Naive thymus-derived CD8-positive, alpha-beta T cell (primary cell): ENCODE measurements at regions not wholly inside any gene's neighbourhood (a gene's known extent, or its start where the extent isn't known, plus 50 kb on each side); places are given as distances from the start of the nearest gene placed in this dataset.

Source experiments
- ATAC-seq, 2 donors: fragments of 150-1000 bp; cut with Tn5 transposase in 1 of 2; sonication (Bioruptor Pico), chemical (Tn5 transposase) in 1 of 2; 1 replicate in 1 of 2; 2 replicates in 1 of 2; pipeline ENCODE4 v1.10.0; 2021; ENCODE audit warnings: mild to moderate bottlenecking in 2 of 2, moderate library complexity in 2 of 2
- POLR2A ChIA-PET: fragments of 350-600 bp; sonication (Branson Sonifier 250); formaldehyde crosslinking; loops from one replicate; lab custom pipeline; 2021; ENCODE audit warnings: antibody characterized with exemption; lab: Charles Lee
- DNase-seq, 10 donors: peaks; one replicate each; pipeline versions ENCODE4 v3.0.0 to v3.0.0-alpha.2; 2020 to 2022
- H3K27ac Mint-ChIP-seq, 10 donors: one replicate each; pipeline ENCODE4 v1.8.0; 2020 to 2022; ENCODE audit warnings: mild to moderate bottlenecking in 10 of 10, mixed read lengths in 10 of 10, moderate library complexity in 4 of 10, inconsistent platforms in 1 of 10
- H3K27me3 Mint-ChIP-seq, 5 donors: one replicate each; pipeline ENCODE4 v1.8.0; 2021 to 2022; ENCODE audit warnings: mixed read lengths in 5 of 5
- H3K36me3 Mint-ChIP-seq, 3 donors: one replicate each; pipeline ENCODE4 v1.8.0; 2020 to 2022; ENCODE audit warnings: mixed read lengths in 3 of 3, mild to moderate bottlenecking in 2 of 3, inconsistent platforms in 1 of 3
- H3K4me1 Mint-ChIP-seq, 4 donors: one replicate each; pipeline ENCODE4 v1.8.0; 2021 to 2022; ENCODE audit warnings: mixed read lengths in 4 of 4
- H3K4me3 Mint-ChIP-seq, 10 donors: one replicate each; pipeline ENCODE4 v1.8.0; 2020 to 2022; ENCODE audit warnings: mild to moderate bottlenecking in 10 of 10, mixed read lengths in 10 of 10, moderate library complexity in 6 of 10, inconsistent platforms in 1 of 10
- H3K9me3 Mint-ChIP-seq, 9 donors: one replicate each; pipeline ENCODE4 v1.8.0; 2020 to 2022; ENCODE audit warnings: mixed read lengths in 9 of 9, mild to moderate bottlenecking in 3 of 9, inconsistent platforms in 1 of 9, moderate library complexity in 1 of 9

DNA sequence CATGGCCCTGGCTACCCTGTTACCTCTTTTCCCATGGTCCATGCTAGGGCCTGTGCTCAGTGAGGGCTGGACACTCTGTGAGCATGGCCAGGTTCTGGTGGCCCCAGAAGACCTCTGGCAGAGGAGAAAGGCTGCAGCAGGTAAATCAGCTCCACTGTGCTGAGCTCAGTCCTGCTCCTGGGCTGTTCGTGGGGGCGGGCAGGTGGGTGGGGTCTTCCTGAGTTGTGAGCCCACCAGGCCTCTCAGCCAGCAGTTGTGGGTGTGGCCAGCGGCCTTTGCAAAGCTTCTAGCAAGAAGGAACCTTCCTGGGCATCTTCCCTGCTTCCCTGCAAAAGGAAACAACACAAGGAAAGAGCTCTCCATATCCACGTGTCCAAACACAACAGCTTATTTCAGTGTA lies 85.3 kb upstream of the STX18 start:
- Mint-ChIP-seq H3K9me3 (no peaks in the 10 kb centered on the region), H3K4me3 (no peak overlapping the region), H3K36me3 (peaks cover 3 to 6% (median 4%) of the 10 kb centered on the region in 3 donors), H3K4me1 (peaks cover 0 to 3% (median 1%) of the 10 kb centered on the region in 4 donors), H3K27ac (peak overlapping the region in 1 of 10 donors; percentile 40), H3K27me3 (no peaks in the 10 kb centered on the region)
- DNase-seq (no peak), ATAC-seq (no peak)
- POLR2A ChIA-PET, result no interaction called here

DNA sequence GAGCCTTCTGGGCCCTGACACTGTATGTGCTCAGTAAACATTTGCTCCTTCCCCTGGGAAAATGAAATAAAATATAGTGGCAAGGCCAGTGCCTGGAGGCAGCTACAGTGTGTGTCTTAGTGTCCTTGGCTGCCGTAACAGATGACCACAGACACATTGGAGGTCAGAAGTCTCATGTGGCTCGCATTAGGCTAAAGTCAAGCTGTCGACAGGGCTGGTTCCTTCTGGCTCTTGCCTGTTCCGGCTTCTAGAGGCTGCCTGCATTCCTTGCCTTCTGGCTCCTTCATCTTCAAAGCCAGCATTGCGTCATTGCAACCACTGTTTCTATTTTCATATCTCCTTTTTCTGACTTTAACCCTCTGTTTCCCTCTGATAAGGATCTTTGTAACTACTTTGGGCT lies 83.6 kb upstream of the STX18 start:
- Mint-ChIP-seq H3K4me3 (no peak overlapping the region), H3K4me1 (peaks cover 0 to 2% (median under 1%) of the 10 kb centered on the region in 4 donors), H3K36me3 (peaks cover 4 to 9% (median 6%) of the 10 kb centered on the region in 3 donors), H3K27me3 (no peaks in the 10 kb centered on the region), H3K9me3 (no peaks in the 10 kb centered on the region), H3K27ac (no peak overlapping the region)
- POLR2A ChIA-PET, result no interaction called here
- DNase-seq (no peak), ATAC-seq (no peak)

DNA sequence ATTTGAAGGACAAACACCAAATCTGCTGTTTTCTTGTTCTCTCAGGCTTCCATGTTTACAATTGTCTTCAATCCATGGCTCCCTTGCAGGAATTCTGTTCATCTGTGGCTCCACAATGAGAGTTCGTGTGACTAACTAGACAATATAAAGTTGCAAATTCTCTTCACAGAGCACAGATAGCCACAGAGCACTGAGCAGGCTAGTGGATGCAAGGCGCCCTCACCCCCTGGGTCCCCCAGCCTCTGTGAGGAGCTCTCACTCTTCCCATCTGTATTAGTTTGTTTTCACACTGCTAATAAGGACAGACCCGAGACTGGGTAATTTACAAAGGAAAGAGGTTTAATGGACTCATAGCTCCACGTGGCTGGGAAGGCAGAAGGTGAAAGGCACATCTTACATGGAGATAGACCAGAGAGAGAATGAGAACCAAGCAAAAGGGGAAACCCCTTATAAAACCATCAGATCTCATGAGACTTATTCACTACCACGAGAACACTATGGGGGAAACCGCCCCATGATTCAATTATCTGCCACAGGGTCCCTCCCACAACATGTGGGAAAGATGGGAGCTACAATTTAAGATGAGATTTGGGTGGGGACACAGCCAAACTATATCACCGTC lies 82.5 kb upstream of the STX18 start:
- H3K36me3 Mint-ChIP-seq, result peaks cover 2 to 14% (median 6%) of the 10 kb centered on the region in 3 donors
- ATAC-seq, result no peak
- POLR2A ChIA-PET, result no interaction called here
- H3K4me3 Mint-ChIP-seq, result no peak overlapping the region
- DNase-seq, result no peak
- H3K4me1 Mint-ChIP-seq, result peaks cover 0 to 2% (median 0%) of the 10 kb centered on the region in 4 donors
- peaks cover 0 to 1% (median 0%) of the 10 kb centered on the region in 9 donors for H3K9me3 Mint-ChIP-seq
- H3K27me3 Mint-ChIP-seq, result no peaks in the 10 kb centered on the region
- no peak overlapping the region for H3K27ac Mint-ChIP-seq

- POLR2A ChIA-PET, result no interaction called here
Measured at GRCh38 chr4:4619821-4620220, 78.0 kb upstream of the STX18 start.

DNA sequence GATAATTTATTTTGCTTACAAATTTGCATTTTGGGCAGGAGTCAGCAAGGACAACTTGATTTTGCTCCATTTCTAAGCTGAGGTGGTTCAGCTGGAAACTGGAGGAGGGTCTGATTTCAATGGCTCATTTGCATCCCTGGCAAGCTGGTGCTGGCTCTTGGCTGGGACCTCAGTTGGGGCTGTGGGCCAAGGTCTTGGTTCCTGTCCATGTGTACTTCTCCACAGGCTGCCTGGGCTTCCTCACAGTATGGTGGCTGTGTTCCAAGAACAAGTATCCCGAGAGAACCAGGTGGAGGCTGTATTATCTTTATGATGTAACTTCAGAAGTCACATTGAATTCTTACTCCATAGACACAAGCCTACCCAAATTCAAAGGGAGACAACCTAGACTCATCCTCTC lies 77.0 kb upstream of the STX18 start:
- Mint-ChIP-seq H3K27me3 (no peaks in the 10 kb centered on the region), H3K9me3 (peaks cover 0 to 5% (median 0%) of the 10 kb centered on the region in 9 donors), H3K36me3 (peaks cover 0 to 33% (median 8%) of the 10 kb centered on the region in 3 donors), H3K4me1 (peaks cover 0 to 3% (median 0%) of the 10 kb centered on the region in 4 donors), H3K4me3 (no peak overlapping the region), H3K27ac (no peak overlapping the region)
- DNase-seq (no peak), ATAC-seq (no peak)
- POLR2A ChIA-PET, result no interaction called here

More at GRCh38 chr4:4619821-4620220, 78.0 kb upstream of the STX18 start:
- ATAC-seq (no peak), DNase-seq (no peak)
- Mint-ChIP-seq H3K9me3 (peaks cover 0 to 5% (median 0%) of the 10 kb centered on the region in 9 donors), H3K27me3 (no peaks in the 10 kb centered on the region), H3K4me1 (peaks cover 0 to 2% (median 0%) of the 10 kb centered on the region in 4 donors), H3K4me3 (no peak overlapping the region), H3K36me3 (peaks cover 0 to 32% (median 10%) of the 10 kb centered on the region in 3 donors), H3K27ac (peak overlapping the region in 1 of 10 donors; percentile 63)

DNA sequence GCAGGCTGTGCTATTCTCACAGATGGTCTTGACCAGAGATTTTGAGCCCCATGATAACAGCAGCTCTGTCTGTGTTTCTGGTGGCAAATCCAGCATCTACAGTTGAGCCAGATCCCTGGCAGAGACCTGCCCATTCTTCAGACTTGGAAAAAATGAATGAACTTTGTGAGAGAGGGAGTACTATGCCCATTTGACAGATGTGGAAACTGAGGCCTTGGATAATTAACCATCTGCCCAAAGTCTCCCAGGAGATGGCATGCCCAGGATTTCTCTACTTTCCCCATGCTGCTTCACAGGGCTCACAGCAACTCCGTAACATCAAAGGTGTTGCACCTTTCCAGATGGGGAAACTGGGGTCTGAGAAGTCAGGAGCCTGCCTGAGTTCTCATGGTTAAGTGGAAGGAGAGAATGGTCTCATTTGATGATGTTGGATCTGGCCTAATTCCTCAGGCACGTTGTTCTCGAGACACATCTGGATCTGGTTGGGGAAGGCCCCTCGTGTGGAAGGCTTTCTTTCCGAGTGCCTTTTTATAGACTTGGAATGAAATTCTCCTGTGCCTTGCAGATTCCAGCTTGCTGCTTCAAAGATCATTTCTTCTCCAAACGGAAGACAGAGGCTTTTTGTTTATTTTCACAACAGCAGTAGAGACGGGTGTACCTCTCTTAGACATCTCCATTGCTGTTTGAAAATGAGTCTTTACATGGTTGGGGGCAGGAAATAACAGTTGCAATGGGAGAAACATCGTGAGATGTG lies 73.3 kb upstream of the STX18 start:
- no peak for DNase-seq
- POLR2A ChIA-PET, result no interaction called here
- peaks cover 0 to 6% (median 0%) of the 10 kb centered on the region in 4 donors for H3K4me1 Mint-ChIP-seq
- peaks cover 0 to 5% (median 0%) of the 10 kb centered on the region in 9 donors for H3K9me3 Mint-ChIP-seq
- no peak overlapping the region for H3K27ac Mint-ChIP-seq
- H3K36me3 Mint-ChIP-seq, result peaks cover 0 to 38% (median 12%) of the 10 kb centered on the region in 3 donors
- ATAC-seq, result no peak
- no peak overlapping the region for H3K4me3 Mint-ChIP-seq
- no peaks in the 10 kb centered on the region for H3K27me3 Mint-ChIP-seq

GRCh38 chr4:4613641-4614286 lies 71.9 kb upstream of the STX18 start:
- peaks cover 0 to 32% (median 8%) of the 10 kb centered on the region in 3 donors for H3K36me3 Mint-ChIP-seq
- H3K27ac Mint-ChIP-seq, result no peak overlapping the region
- DNase-seq (no peak), ATAC-seq (no peak)
- H3K9me3 Mint-ChIP-seq, result peaks cover 0 to 2% (median 0%) of the 10 kb centered on the region in 9 donors
- POLR2A ChIA-PET, result interaction anchor here (0.6 kb wide), 1 partner anchor 380 kb away, joined by 3 read pairs; no protein-coding TSS in a partner anchor
- H3K4me1 Mint-ChIP-seq, result peaks cover 0 to 6% (median 0%) of the 10 kb centered on the region in 4 donors
- no peak overlapping the region for H3K4me3 Mint-ChIP-seq
- H3K27me3 Mint-ChIP-seq, result no peaks in the 10 kb centered on the region

GRCh38 chr4:4613126-4613465 lies 71.2 kb upstream of the STX18 start:
- no peak overlapping the region for H3K4me3 Mint-ChIP-seq
- H3K9me3 Mint-ChIP-seq, result no peaks in the 10 kb centered on the region
- H3K27me3 Mint-ChIP-seq, result no peaks in the 10 kb centered on the region
- H3K27ac Mint-ChIP-seq, result no peak overlapping the region
- H3K36me3 Mint-ChIP-seq, result peaks cover 0 to 27% (median 8%) of the 10 kb centered on the region in 3 donors
- no peak for ATAC-seq
- POLR2A ChIA-PET, result no interaction called here
- no peak for DNase-seq
- H3K4me1 Mint-ChIP-seq, result peaks cover 0 to 6% (median 0%) of the 10 kb centered on the region in 4 donors

DNA sequence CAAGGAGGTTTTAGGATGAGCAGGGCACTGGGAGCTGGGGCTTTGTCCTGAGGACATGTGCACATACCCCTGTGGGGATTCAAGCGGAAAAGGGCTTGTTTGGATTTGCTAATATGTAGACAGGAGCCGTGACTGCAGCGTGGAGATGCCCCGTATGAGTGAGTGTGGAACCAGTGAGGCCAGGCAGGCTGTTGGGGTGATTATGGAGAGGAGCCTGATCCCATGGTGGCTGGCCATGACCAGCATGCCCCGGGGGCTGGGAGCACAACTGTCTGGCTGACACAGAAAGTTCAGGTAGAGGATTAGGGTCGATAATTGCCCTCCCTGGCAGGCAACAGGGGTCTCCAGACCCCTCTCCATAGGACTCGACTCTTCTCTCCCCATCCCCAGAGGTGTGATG lies 68.8 kb upstream of the STX18 start:
- Mint-ChIP-seq H3K9me3 (no peaks in the 10 kb centered on the region), H3K36me3 (peaks cover 0 to 22% (median 8%) of the 10 kb centered on the region in 3 donors), H3K27ac (peak overlapping the region in 1 of 10 donors; percentile 56), H3K27me3 (no peaks in the 10 kb centered on the region), H3K4me1 (peaks cover 0 to 8% (median 0%) of the 10 kb centered on the region in 4 donors), H3K4me3 (no peak overlapping the region)
- POLR2A ChIA-PET, result no interaction called here
- ATAC-seq (no peak), DNase-seq (no peak)

- Mint-ChIP-seq H3K4me1 (peaks cover 0 to 8% (median 0%) of the 10 kb centered on the region in 4 donors), H3K4me3 (no peak overlapping the region), H3K36me3 (peaks cover 0 to 17% (median 7%) of the 10 kb centered on the region in 3 donors), H3K27ac (no peak overlapping the region), H3K9me3 (no peaks in the 10 kb centered on the region), H3K27me3 (no peaks in the 10 kb centered on the region)
- ATAC-seq (no peak), DNase-seq (no peak)
- POLR2A ChIA-PET, result no interaction called here
Measured at GRCh38 chr4:4609622-4610334, 67.9 kb upstream of the STX18 start.

GRCh38 chr4:4608214-4608537 lies 66.3 kb upstream of the STX18 start:
- Mint-ChIP-seq H3K27ac (peak overlapping the region in 1 of 10 donors; percentile 44), H3K4me1 (peaks cover 0 to 2% (median 0%) of the 10 kb centered on the region in 4 donors), H3K27me3 (no peaks in the 10 kb centered on the region)

DNA sequence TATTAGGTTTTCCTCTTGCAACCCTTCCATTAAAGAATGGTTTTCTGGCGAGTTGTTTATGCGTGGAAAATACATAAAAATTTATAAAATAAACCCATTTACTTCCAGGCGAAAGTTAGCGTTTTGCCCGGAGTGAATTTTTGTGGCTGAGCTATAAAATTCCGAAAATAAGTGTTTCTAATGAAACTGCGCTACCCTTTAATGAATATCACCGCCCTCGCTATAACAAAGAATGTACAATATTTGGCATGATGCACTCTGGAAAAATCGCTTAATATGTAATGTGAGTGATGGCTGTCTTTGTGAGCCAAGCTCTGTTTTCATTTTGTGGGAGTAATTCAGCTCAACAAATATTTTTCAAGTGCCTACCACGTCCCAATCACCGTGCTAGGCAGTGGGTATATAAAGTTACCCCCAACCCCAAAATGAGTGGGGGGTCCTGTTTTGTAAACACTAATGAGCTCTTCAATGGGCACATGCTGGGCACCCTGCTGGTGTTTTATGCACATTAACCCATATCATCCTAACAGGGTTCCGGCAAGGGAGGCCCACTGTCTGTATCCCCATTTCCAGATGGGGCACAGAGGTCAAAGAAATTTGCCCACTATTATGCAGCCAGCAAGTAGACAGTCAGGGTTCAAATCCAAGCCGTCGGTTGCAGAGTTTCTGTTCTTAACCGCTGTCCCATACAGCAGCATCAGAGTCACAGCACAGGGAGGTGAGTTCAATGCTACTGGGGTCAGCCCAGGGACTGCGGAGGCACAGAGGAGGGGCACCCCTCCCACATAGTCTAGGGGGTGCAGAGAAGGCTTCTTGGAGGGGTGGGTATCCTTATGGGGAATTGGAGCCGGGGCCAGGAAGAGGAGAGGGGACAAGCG lies 65.7 kb upstream of the STX18 start:
- H3K4me1 Mint-ChIP-seq, result peaks cover 0 to 2% (median 0%) of the 10 kb centered on the region in 4 donors
- H3K27ac Mint-ChIP-seq, result peak overlapping the region in 1 of 10 donors; percentile 44
- no peaks in the 10 kb centered on the region for H3K9me3 Mint-ChIP-seq
- peaks cover 0 to 16% (median 9%) of the 10 kb centered on the region in 3 donors for H3K36me3 Mint-ChIP-seq
- no peaks in the 10 kb centered on the region for H3K27me3 Mint-ChIP-seq
- no peak for DNase-seq
- no peak for ATAC-seq
- POLR2A ChIA-PET, result no interaction called here
- H3K4me3 Mint-ChIP-seq, result no peak overlapping the region

More at GRCh38 chr4:4608214-4608537, 66.3 kb upstream of the STX18 start:
- POLR2A ChIA-PET, result no interaction called here
- H3K36me3 Mint-ChIP-seq, result peaks cover 0 to 14% (median 9%) of the 10 kb centered on the region in 3 donors
- ATAC-seq (no peak), DNase-seq (no peak)
- H3K4me3 Mint-ChIP-seq, result no peak overlapping the region
- no peaks in the 10 kb centered on the region for H3K9me3 Mint-ChIP-seq
